ENCODE measurements at regions not wholly inside any gene's neighbourhood (a gene's known extent, or its start where the extent isn't known, plus 50 kb on each side); places are given as distances from the start of the nearest gene placed in this dataset.

GRCh38 chr16:52748741-52749140 is 201.8 kb upstream of the TOX3 start:
- Histone ChIP-seq H2AFZ (no peak overlapping the region), H3K36me3 (ENCODE audit: insufficient read depth) (no peaks in the 10 kb centered on the region), H3K27me3 (ENCODE audit: insufficient read depth) (no peaks in the 10 kb centered on the region), H3K4me3 (no peak overlapping the region), H4K20me1 (replicated peaks; ENCODE audit: insufficient read depth) (no peaks in the 10 kb centered on the region), H3F3A (replicated peaks; ENCODE audit: low read depth) (no peaks in the 10 kb centered on the region), H3K4me2 (no peak overlapping the region), H3K9me2 (ENCODE audit: insufficient read depth) (no peaks in the 10 kb centered on the region), H3K4me1 (ENCODE audit: insufficient read depth) (no peaks in the 10 kb centered on the region), H3K27ac (ENCODE audit: low read depth) (no peak overlapping the region), H3K79me2 (replicated peaks; ENCODE audit: insufficient read depth) (no peaks in the 10 kb centered on the region)
- Mint-ChIP-seq H3K27me3 (ENCODE audit: insufficient read depth, low read depth, poor library complexity) (peaks cover 4% of the 10 kb centered on the region), H3K27ac (no peak overlapping the region), H3K4me1 (0 out of 3 replicates have a peak, but pooled peaks cover 3% of the 10 kb centered on the region), H3K36me3 (ENCODE audit: low read depth) (no peaks in the 10 kb centered on the region), H3K9me3 (no peaks in the 10 kb centered on the region), H3K4me3 (no peak overlapping the region)
- TF ChIP-seq POLR2AphosphoS5 (IDR thresholded peaks at IDR 0.05; ENCODE audit: low read depth) (no peak), JUNB (IDR thresholded peaks at IDR 0.05; ENCODE audit: unreplicated experiment) (no peak), EZH2phosphoT487 (IDR thresholded peaks at IDR 0.05; ENCODE audit: unreplicated experiment) (no peak), ZNF114 (CRISPR knock-in tag; IDR thresholded peaks at IDR 0.05) (no peak), NANOG (IDR thresholded peaks at IDR 0.05; ENCODE audit: borderline replicate concordance) (no peak), EZH2 (IDR thresholded peaks at IDR 0.05; ENCODE audit: low read depth, unreplicated experiment) (no peak), ZNF331 (CRISPR knock-in tag; IDR thresholded peaks at IDR 0.05; ENCODE audit: low read depth) (no peak), STAT1 (IDR thresholded peaks at IDR 0.05; ENCODE audit: unreplicated experiment) (no peak), CREB1 (CRISPR knock-in tag; IDR thresholded peaks at IDR 0.05; ENCODE audit: low read depth) (no peak)
- TF ChIP-seq, protein P1, sequence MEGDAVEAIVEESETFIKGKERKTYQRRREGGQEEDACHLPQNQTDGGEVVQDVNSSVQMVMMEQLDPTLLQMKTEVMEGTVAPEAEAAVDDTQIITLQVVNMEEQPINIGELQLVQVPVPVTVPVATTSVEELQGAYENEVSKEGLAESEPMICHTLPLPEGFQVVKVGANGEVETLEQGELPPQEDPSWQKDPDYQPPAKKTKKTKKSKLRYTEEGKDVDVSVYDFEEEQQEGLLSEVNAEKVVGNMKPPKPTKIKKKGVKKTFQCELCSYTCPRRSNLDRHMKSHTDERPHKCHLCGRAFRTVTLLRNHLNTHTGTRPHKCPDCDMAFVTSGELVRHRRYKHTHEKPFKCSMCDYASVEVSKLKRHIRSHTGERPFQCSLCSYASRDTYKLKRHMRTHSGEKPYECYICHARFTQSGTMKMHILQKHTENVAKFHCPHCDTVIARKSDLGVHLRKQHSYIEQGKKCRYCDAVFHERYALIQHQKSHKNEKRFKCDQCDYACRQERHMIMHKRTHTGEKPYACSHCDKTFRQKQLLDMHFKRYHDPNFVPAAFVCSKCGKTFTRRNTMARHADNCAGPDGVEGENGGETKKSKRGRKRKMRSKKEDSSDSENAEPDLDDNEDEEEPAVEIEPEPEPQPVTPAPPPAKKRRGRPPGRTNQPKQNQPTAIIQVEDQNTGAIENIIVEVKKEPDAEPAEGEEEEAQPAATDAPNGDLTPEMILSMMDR (conservative IDR thresholded peaks at IDR 0.05; ENCODE audit: low read depth in 2 of 2) = no peak
- TF ChIP-seq, protein P2, sequence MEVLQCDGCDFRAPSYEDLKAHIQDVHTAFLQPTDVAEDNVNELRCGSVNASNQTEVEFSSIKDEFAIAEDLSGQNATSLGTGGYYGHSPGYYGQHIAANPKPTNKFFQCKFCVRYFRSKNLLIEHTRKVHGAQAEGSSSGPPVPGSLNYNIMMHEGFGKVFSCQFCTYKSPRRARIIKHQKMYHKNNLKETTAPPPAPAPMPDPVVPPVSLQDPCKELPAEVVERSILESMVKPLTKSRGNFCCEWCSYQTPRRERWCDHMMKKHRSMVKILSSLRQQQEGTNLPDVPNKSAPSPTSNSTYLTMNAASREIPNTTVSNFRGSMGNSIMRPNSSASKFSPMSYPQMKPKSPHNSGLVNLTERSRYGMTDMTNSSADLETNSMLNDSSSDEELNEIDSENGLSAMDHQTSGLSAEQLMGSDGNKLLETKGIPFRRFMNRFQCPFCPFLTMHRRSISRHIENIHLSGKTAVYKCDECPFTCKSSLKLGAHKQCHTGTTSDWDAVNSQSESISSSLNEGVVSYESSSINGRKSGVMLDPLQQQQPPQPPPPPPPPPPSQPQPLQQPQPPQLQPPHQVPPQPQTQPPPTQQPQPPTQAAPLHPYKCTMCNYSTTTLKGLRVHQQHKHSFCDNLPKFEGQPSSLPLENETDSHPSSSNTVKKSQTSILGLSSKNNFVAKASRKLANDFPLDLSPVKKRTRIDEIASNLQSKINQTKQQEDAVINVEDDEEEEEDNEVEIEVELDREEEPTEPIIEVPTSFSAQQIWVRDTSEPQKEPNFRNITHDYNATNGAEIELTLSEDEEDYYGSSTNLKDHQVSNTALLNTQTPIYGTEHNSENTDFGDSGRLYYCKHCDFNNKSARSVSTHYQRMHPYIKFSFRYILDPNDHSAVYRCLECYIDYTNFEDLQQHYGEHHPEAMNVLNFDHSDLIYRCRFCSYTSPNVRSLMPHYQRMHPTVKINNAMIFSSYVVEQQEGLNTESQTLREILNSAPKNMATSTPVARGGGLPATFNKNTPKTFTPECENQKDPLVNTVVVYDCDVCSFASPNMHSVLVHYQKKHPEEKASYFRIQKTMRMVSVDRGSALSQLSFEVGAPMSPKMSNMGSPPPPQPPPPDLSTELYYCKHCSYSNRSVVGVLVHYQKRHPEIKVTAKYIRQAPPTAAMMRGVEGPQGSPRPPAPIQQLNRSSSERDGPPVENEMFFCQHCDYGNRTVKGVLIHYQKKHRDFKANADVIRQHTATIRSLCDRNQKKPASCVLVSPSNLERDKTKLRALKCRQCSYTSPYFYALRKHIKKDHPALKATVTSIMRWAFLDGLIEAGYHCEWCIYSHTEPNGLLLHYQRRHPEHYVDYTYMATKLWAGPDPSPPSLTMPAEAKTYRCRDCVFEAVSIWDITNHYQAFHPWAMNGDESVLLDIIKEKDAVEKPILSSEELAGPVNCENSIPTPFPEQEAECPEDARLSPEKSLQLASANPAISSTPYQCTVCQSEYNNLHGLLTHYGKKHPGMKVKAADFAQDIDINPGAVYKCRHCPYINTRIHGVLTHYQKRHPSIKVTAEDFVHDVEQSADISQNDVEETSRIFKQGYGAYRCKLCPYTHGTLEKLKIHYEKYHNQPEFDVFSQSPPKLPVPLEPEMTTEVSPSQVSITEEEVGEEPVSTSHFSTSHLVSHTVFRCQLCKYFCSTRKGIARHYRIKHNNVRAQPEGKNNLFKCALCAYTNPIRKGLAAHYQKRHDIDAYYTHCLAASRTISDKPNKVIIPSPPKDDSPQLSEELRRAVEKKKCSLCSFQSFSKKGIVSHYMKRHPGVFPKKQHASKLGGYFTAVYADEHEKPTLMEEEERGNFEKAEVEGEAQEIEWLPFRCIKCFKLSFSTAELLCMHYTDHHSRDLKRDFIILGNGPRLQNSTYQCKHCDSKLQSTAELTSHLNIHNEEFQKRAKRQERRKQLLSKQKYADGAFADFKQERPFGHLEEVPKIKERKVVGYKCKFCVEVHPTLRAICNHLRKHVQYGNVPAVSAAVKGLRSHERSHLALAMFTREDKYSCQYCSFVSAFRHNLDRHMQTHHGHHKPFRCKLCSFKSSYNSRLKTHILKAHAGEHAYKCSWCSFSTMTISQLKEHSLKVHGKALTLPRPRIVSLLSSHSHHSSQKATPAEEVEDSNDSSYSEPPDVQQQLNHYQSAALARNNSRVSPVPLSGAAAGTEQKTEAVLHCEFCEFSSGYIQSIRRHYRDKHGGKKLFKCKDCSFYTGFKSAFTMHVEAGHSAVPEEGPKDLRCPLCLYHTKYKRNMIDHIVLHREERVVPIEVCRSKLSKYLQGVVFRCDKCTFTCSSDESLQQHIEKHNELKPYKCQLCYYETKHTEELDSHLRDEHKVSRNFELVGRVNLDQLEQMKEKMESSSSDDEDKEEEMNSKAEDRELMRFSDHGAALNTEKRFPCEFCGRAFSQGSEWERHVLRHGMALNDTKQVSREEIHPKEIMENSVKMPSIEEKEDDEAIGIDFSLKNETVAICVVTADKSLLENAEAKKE (CRISPR knock-in tag; IDR thresholded peaks at IDR 0.05) = no peak
- TF ChIP-seq, protein P3, sequence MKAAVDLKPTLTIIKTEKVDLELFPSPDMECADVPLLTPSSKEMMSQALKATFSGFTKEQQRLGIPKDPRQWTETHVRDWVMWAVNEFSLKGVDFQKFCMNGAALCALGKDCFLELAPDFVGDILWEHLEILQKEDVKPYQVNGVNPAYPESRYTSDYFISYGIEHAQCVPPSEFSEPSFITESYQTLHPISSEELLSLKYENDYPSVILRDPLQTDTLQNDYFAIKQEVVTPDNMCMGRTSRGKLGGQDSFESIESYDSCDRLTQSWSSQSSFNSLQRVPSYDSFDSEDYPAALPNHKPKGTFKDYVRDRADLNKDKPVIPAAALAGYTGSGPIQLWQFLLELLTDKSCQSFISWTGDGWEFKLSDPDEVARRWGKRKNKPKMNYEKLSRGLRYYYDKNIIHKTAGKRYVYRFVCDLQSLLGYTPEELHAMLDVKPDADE (IDR thresholded peaks at IDR 0.05) = no peak
- TF ChIP-seq, protein P4, sequence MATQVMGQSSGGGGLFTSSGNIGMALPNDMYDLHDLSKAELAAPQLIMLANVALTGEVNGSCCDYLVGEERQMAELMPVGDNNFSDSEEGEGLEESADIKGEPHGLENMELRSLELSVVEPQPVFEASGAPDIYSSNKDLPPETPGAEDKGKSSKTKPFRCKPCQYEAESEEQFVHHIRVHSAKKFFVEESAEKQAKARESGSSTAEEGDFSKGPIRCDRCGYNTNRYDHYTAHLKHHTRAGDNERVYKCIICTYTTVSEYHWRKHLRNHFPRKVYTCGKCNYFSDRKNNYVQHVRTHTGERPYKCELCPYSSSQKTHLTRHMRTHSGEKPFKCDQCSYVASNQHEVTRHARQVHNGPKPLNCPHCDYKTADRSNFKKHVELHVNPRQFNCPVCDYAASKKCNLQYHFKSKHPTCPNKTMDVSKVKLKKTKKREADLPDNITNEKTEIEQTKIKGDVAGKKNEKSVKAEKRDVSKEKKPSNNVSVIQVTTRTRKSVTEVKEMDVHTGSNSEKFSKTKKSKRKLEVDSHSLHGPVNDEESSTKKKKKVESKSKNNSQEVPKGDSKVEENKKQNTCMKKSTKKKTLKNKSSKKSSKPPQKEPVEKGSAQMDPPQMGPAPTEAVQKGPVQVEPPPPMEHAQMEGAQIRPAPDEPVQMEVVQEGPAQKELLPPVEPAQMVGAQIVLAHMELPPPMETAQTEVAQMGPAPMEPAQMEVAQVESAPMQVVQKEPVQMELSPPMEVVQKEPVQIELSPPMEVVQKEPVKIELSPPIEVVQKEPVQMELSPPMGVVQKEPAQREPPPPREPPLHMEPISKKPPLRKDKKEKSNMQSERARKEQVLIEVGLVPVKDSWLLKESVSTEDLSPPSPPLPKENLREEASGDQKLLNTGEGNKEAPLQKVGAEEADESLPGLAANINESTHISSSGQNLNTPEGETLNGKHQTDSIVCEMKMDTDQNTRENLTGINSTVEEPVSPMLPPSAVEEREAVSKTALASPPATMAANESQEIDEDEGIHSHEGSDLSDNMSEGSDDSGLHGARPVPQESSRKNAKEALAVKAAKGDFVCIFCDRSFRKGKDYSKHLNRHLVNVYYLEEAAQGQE (IDR thresholded peaks at IDR 0.05; ENCODE audit: unreplicated experiment) = no peak
- no peak for DNase-seq (ENCODE audit: low spot score)
- no peak for ATAC-seq

Measured in GM23338 (cell line).